DND-41 (cell line): ENCODE measurements at regions not wholly inside any gene's neighbourhood (a gene's known extent, or its start where the extent isn't known, plus 50 kb on each side); places are given as distances from the start of the nearest gene placed in this dataset.
"Not testable (repeated sequence)": the region's sequence is repeated elsewhere in the genome, so short reads cannot be mapped to it uniquely, and the experiment has no call there.

Experiments
- CTCF ChIP-seq: IDR thresholded peaks from 2 replicates; pipeline ENCODE4 v1.5.1; 2012; ENCODE audit warnings: borderline replicate concordance, low read length, moderate library complexity, mild to moderate bottlenecking; ENCODE audit not compliant: poor library complexity, severe bottlenecking; ENCODE audit errors: extremely low read depth
- EZH2 ChIP-seq: IDR thresholded peaks from 3 replicates; pipeline ENCODE4 v1.6.1; 2012; ENCODE audit warnings: borderline replicate concordance, low read depth, mild to moderate bottlenecking, moderate library complexity, low read length, inconsistent platforms; ENCODE audit not compliant: severe bottlenecking

- TF ChIP-seq CTCF, EZH2: not testable (repeated sequence)
Measured at GRCh38 chrX:128674326-128675086, 622.3 kb upstream of the ACTRT1 start.
